ENCODE measurements at regions not wholly inside any gene's neighbourhood (a gene's known extent, or its start where the extent isn't known, plus 50 kb on each side); places are given as distances from the start of the nearest gene placed in this dataset.
"Not testable (repeated sequence)": the region's sequence is repeated elsewhere in the genome, so short reads cannot be mapped to it uniquely, and the experiment has no call there.

DNA sequence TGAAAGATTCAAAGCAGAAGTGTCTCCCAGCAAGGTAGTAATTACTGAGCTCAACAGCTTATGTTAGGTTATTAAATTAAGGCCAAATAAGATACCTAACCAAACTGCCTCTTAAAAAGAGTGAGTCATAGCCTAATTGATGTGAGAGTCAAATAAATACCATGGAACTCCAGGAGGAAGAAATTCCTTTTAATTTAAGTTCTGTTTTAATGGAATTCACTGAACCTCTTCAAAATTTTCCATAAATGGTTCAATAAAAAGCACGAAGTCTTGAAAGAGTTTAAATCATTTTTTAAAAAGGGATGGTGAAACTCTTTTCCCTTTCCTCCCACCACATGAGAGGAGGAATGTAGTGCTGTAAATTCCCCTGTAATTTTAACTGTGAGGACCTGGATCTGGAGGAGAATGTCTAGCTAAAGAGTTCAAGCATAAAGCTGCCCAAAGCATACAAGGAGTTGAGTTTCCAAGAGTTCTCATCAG lies 180.8 kb upstream of the MMADHC start:
- DNase-seq = no peak

DNA sequence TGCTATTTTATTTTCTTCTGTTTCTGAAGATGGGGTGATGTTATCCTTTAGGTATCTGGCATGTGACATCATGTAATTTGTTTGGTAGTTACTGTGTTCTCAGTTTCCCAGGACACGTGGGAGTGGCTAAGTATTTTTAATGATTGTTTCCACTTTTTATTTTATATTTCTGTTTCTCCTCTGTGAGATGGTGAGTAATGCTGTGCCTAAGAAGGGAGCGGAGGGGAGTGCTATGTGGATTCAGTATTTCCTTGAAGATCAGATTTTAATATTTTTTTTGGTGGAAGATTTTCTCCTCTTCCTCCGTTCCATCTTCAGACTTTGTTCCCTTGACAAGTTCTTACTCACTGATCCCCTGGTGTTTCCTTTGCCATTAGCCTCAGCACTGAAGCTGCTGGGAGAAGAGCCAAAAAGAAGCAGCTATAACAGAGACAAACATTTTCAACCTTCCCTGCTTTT lies 180.0 kb upstream of the MMADHC start:
- DNase-seq = no peak

DNA sequence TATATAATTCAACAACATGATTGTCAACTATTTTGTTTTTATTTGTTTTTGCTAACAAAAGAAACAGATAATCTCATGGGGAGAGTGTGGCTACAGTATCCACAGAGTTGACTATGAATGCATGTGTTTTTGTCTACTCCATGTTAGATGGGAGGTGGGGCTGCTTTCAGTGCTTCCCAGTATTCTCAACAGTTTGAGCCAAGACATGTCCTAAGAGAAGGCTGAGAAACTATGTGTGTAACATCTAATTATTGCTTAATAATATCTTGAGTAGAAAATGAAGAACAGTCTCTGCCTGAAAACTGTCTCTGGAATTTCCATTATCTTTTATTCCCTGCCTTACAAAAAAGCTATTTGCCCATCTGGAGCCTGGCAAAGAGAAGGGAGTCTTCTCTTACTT lies 178.8 kb upstream of the MMADHC start:
- DNase-seq = no peak

DNA sequence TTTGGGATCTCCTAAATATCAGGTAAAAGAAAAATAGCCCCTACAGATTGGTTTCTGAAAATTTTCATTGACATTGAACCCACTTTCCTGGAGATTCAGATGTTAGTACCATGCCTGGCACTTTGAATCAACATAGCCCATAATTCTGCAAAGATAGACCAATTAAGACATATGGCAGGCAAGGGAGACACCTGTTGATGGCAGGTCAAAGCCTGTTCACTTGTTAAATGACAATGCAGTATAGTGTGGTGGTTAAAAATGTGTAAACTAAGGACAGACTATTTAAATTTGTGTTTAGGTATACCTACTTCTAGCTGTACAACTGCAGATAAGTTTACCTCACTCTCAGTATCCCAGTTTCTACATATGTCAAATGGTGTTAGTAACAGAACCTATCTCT lies 178.1 kb upstream of the MMADHC start:
- no peak for DNase-seq

DNA sequence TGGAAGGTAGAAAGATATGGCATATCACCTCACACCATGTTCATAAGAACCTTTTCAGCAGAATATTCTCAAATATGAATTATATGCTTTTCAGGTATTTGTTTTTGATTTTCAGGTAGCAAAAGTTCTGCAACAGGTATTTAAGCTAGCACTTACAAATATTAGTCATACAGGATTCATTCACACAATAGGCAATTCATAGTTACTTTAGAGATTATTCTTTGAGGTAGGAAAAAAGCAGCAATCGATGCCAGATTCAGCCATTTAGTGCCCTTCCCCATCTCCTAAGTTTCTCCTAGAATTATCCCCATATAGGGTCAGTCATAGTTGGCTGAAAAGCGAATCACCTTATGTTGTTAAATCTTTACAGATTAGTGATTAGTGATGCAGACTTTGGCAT lies 177.4 kb upstream of the MMADHC start:
- no peak for DNase-seq

DNA sequence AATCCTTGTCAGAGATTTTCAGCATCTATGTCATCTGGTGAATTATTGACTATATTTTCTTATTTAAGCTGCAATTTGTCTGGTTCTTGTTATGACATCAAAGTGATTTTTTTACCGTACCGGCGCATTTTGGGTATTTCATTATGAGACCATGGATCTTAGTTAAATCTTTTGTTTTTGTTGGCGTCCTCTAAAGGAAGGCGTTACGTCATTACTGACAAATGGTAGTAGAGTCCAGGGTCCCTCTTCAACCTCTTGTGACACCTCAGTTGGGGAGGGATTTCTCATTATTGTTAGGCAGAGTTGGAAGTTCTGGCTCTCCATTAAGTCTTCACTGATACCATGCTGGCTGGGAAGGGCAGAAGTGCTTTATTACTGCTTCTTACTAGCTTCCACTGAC lies 175.8 kb upstream of the MMADHC start:
- DNase-seq = no peak

DNA sequence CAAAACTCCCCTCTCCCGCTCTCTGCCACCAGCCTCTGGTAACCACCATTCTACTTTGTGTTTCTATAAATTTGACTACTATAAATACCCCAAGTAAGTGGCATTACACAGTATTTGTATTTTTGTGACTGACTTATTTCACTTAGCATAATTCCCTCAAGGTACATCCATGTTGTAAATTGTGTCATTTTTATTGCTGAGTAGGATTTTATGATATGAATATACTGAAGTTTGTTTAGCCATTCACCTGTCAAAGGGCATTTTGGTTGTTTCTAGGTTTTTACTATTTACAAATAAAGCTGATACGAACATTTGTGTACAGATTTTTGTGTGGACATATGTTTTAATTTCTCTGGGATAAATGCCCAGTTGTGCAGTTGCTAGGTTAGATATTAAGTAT lies 174.0 kb upstream of the MMADHC start:
- no peak for DNase-seq

DNA sequence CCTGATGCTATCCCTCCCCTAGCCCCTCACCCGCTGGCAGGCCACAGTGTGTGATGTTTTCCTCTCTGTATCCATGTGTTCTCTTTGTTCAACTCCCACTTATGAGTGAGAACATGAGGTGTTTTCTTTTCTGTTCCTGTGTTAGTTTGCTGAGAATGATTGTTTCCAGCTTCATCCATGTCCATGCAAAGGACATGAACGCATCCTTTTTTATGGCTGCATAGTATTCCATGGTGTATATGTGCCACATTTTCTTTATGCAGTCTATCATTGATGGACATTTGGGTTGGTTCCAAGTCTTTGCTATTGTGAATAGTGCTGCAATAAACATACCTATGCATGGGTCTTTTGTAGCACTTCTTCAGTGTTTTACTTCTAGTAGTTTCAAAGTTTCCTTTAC lies 171.8 kb upstream of the MMADHC start:
- not testable (repeated sequence) for DNase-seq

DNA sequence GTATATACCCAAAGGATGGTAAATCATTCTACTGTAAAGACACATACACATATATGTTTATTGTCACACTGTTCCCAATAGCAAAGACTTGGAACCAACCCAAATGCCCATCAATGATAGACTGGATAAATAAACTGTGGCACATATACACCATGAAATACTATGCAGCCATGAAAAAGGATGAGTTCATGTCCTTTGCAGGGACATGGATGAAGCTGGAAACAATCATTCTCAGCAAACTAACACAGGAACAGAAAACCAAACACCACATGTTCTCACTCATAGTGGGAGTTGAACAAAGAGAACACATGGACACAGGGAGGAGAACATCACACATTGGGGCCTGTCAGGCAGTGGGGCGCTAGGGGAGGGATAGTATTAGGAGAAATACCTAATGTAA lies 167.1 kb upstream of the MMADHC start:
- DNase-seq = not testable (repeated sequence)

DNA sequence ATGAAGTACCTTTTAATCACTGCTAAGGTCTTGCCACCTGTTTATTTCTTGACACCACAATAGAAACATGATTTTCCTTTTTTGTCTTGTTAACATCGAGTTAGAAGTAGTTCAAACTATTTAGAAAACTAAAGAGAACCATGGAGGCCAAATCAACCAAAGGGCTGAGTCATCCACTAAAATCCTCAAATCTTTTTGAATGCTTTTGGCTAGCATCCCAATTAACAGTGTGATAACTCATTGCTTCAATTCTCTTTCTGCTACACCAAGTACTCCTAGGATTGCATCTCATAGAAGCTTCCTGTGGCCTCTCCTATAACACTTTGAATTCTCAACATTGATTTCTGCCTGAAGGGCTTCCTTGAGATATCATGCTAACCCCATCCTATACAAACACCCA lies 159.9 kb upstream of the MMADHC start:
- DNase-seq = no peak

DNA sequence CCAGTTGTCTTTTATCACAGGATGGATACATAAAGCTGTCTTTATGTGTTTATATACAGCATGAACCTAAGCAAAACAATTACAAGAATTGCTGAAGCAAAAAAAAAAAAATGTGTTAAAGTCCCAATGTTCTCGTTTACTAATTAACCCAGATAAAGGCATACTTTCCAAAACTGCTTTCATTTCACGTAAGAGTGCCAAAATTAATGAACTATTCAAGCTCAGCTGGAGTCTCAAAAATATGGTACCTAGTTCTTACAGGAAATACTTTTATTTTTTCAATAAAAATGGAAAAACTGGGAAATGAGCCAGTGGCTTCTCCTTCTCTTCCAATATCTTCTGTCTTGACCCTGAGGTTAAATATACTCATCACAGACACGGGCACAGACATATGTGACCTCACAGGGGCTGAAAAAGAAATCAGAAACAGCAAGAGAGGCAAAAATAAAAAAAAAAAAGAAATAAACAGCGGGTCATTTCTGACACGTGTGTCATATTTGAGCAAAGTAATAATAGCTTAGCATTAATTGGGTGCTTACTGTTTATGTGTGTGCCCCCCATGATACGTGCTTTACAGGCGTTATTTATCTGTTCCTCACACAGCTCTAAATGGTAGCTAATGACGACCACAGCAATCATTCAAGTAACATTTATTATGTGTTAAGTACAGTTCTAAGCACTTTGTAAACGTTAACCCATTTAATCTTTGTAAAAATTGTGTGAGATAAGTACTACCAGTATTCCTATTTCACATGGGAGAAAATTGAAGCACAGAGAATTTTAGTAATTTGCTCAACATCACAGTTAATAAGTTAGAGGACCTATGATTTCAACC lies 158.0 kb upstream of the MMADHC start:
- DNase-seq = no peak

DNA sequence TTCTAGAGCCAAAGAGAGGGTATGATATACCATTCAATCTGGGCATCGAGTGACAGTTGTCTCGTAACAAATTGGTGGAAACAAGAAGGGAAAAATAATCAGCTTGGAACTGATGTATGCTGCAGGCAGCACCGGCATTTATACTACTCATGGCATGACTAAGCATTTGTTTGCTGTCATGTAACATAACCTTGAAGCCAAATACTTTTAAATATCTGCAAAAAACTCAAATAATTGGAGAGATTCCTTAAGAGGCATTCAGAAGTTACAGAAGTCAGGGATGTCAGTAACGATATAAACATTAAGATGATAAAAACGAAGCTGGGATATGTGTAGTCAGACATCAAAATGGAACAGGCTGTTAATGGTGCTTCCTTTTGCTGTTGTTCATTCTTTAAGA lies 157.3 kb upstream of the MMADHC start:
- no peak for DNase-seq

DNA sequence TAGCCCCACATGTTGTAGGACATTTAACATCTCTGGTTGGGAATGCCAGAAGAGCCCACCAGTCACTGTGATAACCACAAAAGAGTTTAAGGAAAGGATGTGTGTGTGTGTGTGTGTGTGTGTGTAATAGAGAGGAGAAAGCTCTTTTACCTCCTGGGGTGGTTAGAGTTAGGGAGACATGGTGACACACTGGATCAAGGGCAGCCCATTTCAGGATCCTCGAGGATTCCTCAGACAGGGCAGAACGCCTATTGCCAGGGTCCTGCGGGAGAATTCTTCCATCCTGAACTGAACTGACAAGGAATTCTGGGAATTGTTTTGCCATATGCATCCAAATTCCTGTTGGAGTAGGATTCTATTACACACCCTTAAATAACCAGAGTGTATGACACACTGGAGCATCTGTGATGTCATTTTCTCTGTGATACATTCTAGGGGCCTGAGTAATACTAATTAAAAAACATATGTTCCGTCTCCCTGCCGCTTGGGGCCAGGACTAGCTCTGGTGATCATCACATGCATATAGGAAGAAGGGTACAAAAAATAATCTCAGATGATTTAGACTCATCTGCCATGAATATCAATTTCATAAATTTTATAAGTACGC lies 156.4 kb upstream of the MMADHC start:
- DNase-seq = no peak

DNA sequence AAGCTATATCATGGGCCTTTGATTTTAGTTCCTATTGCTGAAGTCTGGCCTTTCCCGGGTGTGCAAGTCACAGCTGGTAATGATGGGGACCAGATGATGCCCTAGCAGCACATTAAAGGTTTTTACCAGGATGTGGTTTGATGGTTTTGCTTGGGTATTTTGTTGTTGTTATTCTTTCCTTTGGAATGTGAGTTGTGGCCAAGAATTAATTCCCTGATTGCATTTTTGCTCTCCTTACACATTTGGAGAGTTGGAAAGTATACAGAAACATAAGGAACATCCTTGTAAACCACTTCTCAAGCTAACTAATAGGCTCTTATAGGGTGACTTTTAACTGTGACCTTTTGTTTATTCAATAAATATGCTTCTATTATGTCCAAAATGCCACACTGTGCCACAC lies 154.1 kb upstream of the MMADHC start:
- no peak for DNase-seq

DNA sequence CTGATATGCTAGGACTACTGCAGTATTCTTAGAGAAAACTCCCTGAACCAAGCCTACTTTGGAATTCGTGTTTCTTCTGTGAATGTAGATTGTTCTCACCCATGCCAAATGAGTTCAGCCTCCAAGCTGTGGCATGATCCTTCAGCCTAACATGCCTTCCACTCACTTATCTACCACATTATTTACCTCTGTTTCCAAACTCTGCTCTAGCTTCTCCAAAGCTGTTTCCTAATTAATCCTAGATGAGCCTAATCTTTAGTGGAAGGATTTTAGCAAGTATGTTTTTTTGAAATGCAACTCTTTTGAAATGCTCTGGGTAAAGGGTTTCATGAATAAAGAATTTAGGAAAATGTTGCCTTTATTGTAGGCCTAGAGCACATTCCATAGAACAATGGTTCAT lies 152.9 kb upstream of the MMADHC start:
- no peak for DNase-seq

DNA sequence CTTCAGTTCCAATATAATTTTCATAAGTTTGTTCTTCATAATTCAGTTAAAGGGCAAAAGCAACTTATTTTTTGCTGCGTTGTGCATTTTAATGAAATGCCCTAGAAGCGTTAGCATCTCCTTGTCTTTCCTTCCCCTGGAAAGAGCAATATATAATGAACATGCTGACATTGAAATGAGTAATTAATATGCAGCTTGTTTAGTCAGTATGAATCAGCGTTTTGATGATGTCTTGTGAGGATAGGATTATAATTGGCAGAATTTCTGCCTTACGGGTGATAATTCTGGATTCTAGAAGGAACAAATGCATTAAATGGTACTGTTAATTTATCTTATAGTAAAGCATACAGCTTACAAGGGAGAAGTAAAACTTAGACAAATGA lies 152.3 kb upstream of the MMADHC start:
- DNase-seq = no peak

DNA sequence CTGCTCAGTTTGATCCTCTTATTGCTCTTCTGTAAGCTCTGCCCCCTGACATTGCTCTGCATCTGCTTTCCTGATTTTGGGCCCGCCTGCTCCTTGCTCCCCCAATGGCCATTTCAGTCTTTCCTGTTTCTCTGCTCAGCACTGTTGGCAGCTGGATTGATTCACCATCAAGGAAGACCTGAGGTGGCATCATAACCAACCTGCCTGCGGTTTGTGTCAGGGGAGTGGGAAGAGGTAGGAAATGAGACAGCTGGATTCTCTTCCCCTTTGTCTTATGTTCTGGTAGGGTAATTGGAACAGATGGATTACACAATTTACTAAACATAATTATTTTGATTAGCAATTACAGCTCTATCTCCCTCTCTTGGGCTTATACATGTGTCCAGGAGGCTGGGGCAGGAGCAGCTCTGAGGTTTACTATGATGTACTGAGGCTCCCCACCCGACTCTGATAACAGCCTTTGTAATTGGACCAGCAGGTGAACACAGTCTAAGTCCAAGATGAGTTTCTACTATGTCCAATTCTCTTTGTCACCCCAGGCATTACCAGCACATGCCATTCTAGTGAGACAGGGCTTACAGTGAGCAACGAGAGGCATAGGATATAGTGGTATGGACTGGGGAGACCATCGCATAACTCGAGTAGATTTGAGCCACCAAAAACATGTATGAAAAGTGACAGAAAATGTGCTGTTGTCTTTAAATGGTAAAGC lies 151.8 kb upstream of the MMADHC start:
- DNase-seq = no peak

DNA sequence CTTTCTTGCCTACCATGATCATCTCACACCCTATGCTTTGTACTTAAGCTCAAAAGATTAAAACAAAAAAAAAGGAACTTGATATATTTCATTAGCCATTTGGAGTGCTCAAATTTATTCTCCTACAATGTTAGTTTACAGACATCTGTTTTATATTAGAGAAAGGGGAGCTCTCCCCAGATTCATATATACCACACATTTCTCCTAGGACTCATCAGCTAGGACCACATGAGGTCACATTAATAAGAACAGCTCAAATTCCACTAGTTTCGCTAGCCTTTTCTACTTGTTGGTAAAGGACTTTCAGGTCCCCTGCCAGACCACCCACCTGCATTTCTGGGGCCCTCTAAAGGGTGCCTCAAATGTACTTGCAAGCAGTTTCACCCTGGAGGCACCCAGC lies 151.2 kb upstream of the MMADHC start:
- DNase-seq = no peak

DNA sequence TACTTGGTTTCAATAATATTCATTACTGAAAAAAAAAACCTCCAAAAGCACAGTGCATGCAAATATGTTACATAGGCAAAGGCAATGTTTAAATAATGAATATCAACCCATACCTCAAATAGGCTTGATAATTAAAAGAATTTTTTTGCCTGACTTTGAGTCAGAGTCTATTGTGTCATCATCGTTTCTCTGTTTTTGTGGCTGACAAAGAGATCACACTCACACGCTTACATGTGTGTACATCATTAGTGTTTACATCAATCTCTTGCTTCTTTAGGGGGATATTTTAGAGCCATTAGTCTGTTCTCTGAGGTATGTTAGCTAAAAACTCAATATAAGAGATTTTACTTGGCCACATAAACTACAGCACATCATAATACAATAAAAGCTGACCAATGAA lies 150.3 kb upstream of the MMADHC start:
- no peak for DNase-seq

DNA sequence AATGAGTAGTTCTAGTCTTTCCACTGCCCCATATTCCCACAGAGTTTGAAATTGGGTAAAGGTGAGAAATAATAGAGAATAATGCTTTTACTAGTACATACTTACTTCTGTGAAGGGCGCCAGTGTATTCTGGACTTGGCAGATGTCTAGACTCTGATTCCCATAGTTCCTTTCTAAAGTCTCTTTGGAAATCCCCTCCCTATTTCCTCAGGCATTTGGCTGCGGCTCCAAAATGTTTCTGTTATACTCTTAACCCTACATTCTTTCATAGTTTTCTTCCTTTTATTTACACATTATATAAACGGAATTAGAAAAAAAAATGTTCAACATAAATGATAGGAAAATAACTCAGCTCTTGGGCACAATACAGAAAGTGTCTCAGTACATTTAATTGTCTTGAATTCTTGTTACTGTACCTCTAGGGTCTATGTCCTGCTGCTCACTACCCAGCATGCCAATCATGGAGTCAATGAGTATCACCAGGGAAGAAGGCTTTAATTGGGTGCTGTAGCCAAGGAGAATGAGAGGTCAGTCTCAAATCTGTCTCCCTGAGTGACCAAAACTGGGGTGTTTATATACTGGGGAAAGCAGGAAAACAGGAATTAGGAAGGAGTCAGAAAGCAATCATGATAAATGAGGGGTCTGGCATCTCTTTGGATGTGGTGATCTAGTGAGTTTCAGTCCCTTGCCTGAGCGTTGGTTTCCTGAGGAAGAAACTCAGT lies 147.8 kb upstream of the MMADHC start:
- DNase-seq = no peak

DNA sequence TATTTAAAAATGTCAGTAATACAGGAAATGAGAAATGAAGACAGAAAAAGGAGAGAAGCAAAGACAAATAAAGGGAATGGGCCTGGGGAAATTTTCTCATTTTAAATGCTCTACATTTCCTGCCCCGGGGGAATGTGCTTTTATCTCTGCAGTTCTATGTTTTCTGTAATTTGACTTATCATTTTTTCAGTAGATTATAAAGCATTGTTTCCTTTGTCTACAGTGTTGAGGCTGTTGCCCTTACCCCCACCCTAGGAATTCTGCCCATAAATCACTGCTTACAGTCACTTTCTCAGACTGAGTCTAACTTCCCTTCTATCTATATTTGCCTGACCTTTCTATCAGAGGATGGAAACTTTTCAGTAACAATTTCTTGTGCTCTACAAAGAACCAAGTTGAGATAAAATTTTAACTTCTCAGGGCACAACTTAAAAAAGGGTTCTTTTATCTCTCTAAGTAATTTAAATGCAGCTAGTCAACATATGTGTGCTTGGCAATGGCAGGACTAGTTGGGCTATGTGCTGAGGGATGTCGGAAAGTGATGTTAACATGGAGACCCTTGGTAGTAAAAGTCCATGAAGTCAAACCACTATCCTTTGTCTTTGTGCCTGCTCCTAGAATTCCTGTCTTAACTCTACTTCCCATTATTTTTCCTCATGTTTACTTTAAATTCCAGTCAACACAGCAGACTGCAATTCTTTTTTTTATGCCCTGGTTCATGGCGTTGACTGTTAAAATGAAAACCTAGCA lies 146.5 kb upstream of the MMADHC start:
- no peak for DNase-seq

DNA sequence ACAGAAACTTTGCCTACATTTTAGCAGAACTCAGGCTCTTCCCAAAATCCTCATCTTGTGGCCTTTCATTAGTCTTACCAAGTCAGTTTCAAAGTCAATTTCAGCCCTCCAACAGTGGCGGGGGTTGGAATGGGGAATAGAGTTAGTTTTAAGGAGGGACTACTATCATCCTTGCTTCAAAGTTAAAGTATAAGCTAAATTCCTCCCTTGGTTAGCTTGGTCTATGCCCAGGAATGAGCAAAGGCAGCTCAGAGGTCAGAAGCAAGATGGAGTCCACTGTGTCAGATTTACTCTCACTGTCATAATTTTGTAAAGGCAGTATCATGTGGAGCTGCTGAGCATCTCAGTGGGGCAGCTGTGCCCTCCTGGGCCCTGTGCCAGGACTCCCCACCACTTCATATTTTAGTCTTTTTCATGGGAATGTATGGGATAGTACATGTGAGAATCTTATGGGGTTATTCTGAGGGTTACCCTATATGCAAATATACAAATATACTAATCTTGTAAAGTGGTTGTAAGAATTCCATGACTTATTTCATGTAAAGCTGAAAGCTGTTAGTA lies 145.2 kb upstream of the MMADHC start:
- DNase-seq = no peak
